ENCODE measurements at regions not wholly inside any gene's neighbourhood (a gene's known extent, or its start where the extent isn't known, plus 50 kb on each side); places are given as distances from the start of the nearest gene placed in this dataset.

DNA sequence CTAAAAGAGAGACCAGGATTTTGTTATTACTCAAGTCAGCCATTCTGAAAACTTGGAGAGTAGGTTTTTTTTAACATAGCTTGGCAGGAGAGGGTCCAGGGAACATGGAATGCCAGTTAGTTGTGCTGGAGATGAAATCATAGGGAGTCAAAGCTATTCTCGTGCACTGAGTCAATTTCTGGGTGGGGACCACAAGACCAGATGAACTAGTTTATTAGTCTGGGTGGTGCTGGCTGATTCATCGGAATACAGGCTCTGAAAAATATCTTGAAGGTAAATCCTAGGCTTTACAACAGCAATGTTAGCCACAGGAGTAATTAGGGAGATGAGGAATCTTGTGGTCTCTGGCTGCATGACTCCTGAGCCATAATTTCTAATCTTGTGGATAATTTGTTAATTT lies 921.4 kb downstream of the TRIB2 start:
- in situ Hi-C loops (cut with HindIII; ENCODE audit: low sequenced_read_pairs), result no loop called here
- TF ChIP-seq, protein P1, sequence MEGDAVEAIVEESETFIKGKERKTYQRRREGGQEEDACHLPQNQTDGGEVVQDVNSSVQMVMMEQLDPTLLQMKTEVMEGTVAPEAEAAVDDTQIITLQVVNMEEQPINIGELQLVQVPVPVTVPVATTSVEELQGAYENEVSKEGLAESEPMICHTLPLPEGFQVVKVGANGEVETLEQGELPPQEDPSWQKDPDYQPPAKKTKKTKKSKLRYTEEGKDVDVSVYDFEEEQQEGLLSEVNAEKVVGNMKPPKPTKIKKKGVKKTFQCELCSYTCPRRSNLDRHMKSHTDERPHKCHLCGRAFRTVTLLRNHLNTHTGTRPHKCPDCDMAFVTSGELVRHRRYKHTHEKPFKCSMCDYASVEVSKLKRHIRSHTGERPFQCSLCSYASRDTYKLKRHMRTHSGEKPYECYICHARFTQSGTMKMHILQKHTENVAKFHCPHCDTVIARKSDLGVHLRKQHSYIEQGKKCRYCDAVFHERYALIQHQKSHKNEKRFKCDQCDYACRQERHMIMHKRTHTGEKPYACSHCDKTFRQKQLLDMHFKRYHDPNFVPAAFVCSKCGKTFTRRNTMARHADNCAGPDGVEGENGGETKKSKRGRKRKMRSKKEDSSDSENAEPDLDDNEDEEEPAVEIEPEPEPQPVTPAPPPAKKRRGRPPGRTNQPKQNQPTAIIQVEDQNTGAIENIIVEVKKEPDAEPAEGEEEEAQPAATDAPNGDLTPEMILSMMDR (IDR thresholded peaks at IDR 0.05; ENCODE audit: low read depth, low read length, missing control alignments), result no peak
- H3K4me3 ChIP-seq (ENCODE audit: low read depth, low read length), result no peak overlapping the region
- DNase-seq (ENCODE audit: low read depth), result no peak

GRCh38 chr2:13649918-13650317 lies 933.2 kb downstream of the TRIB2 start:
- H3K4me3 ChIP-seq (ENCODE audit: low read depth, low read length), result no peak overlapping the region
- TF ChIP-seq, protein P1 (IDR thresholded peaks at IDR 0.05; ENCODE audit: low read depth, low read length, missing control alignments), result no peak
- in situ Hi-C loops (cut with HindIII; ENCODE audit: low sequenced_read_pairs), result no loop called here
- DNase-seq (ENCODE audit: low read depth), result no peak

DNA sequence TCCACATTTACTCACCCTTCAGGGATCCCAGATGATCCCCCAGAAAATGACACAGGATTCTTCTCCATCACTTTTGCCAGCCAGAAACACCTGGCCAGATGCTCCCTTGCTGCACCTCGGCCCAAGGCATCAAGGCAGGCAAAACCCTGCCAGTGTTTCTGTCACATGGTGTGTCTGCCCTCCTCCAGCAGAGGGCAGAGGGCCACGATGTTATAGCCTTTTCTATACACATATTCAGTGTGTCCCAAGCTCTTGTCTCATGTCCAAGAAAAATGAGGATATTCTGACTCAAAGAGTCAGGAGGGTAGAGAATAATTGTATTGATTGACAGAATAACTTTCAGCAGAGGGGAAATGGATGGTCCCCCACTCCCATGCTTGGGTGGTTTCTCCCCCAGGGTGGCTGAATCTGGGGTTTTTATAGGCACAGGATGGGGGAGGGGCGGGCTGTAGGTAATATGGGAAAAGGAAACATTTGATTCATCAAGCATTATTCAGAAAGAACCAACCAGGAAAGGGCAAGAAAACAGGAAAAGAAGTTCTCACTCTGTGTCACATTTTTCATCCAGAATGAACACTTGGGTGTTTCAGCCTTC lies 933.9 kb downstream of the TRIB2 start:
- in situ Hi-C loops (cut with HindIII; ENCODE audit: low sequenced_read_pairs), result no loop called here
- TF ChIP-seq, protein P1 (IDR thresholded peaks at IDR 0.05; ENCODE audit: low read depth, low read length, missing control alignments), result no peak
- DNase-seq (ENCODE audit: low read depth), result no peak
- no peak overlapping the region for H3K4me3 ChIP-seq (ENCODE audit: low read depth, low read length)

DNA sequence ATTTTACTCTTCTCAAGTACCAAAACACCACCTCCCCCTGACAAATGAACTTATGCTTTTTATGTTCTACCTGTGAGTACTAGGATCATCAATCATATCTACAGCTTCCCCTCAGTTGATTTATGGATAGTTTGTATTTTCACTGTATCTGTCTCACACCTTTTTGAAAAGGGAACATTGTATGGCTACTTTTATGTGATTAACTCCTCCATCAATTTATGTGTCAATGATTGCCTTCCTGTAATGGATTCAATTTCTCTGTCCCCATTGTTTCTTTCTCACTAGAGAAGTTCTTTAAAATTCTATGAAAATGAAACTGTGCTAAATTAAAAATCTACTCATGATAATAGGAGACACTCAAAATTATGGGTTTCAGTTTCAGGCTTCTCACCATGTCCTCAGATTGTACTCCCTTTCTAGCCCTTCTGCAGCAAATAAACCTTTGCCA lies 935.0 kb downstream of the TRIB2 start:
- TF ChIP-seq, protein P1 (IDR thresholded peaks at IDR 0.05; ENCODE audit: low read depth, low read length, missing control alignments), result no peak
- in situ Hi-C loops (cut with HindIII; ENCODE audit: low sequenced_read_pairs), result no loop called here
- no peak overlapping the region for H3K4me3 ChIP-seq (ENCODE audit: low read depth, low read length)
- no peak for DNase-seq (ENCODE audit: low read depth)

GRCh38 chr2:13652531-13653313 lies 936.0 kb downstream of the TRIB2 start:
- TF ChIP-seq, protein P1 (IDR thresholded peaks at IDR 0.05; ENCODE audit: low read depth, low read length, missing control alignments), result no peak
- peak; percentile 22 for DNase-seq (ENCODE audit: low read depth)
- H3K4me3 ChIP-seq (ENCODE audit: low read depth, low read length), result no peak overlapping the region
- in situ Hi-C loops (cut with HindIII; ENCODE audit: low sequenced_read_pairs), result no loop called here

- TF ChIP-seq, protein P1 (IDR thresholded peaks at IDR 0.05; ENCODE audit: low read depth, low read length, missing control alignments), result no peak
- no peak for DNase-seq (ENCODE audit: low read depth)
- H3K4me3 ChIP-seq (ENCODE audit: low read depth, low read length), result no peak overlapping the region
- in situ Hi-C loops (cut with HindIII; ENCODE audit: low sequenced_read_pairs), result no loop called here
These were observed 937.7 kb downstream of the TRIB2 start for GRCh38 chr2:13654416-13654815.

Data from astrocyte of the cerebellum (primary cell).